ENCODE measurements at regions not wholly inside any gene's neighbourhood (a gene's known extent, or its start where the extent isn't known, plus 50 kb on each side); places are given as distances from the start of the nearest gene placed in this dataset.

- no peak overlapping the region for H3K9ac ChIP-seq (ENCODE audit: low read length)
- no peaks in the 10 kb centered on the region for H3K27me3 ChIP-seq (ENCODE audit: insufficient read depth, low read length)
- H4K8ac ChIP-seq (ENCODE audit: low read depth, low read length): no peak overlapping the region
- no peak overlapping the region for H3K4me2 ChIP-seq (ENCODE audit: low read length)
- DNase-seq: no peak
- no peak overlapping the region for H2BK12ac ChIP-seq (ENCODE audit: low read length)
- H3K18ac ChIP-seq (ENCODE audit: low read length): no peak overlapping the region
- H3K9me3 ChIP-seq (ENCODE audit: insufficient read depth, low read depth, low read length): peaks cover 5% of the 10 kb centered on the region
- no peaks in the 10 kb centered on the region for H3K79me2 ChIP-seq (ENCODE audit: control insufficient read depth, insufficient read depth, low read length, poor library complexity)
- no peaks in the 10 kb centered on the region for H3K4me1 ChIP-seq (ENCODE audit: control insufficient read depth in 1 of 2, insufficient read depth in 2 of 2, low read length in 2 of 2)
- no CpG with 5 or more reads among the region's 5 CpGs for WGBS (ENCODE audit: extremely low coverage, insufficient coverage, insufficient read length)
- H3K4ac ChIP-seq (ENCODE audit: low read depth, low read length): no peak overlapping the region
- no peak overlapping the region for H2AK5ac ChIP-seq (ENCODE audit: low read length)
- H2AFZ ChIP-seq (ENCODE audit: insufficient read depth, low read length, poor library complexity): no peak overlapping the region
- H3K79me1 ChIP-seq (ENCODE audit: low read length): no peaks in the 10 kb centered on the region
- H3K4me3 ChIP-seq (ENCODE audit: low read depth, low read length): no peak overlapping the region
- H3K27ac ChIP-seq (ENCODE audit: low read depth, low read length): no peak overlapping the region
- H2BK5ac ChIP-seq (ENCODE audit: low read depth, low read length, poor library complexity): no peak overlapping the region
- H4K12ac ChIP-seq (ENCODE audit: low read depth, low read length): no peak overlapping the region
- H4K91ac ChIP-seq (ENCODE audit: low read depth, low read length): no peak overlapping the region
- no peak overlapping the region for H2BK120ac ChIP-seq (ENCODE audit: insufficient read depth, low read length, poor library complexity)
- H3K14ac ChIP-seq (ENCODE audit: low read length): no peak overlapping the region
- H3K36me3 ChIP-seq (ENCODE audit: control insufficient read depth in 1 of 2, insufficient read depth in 2 of 2, low read length in 2 of 2): no peaks in the 10 kb centered on the region
- no peak overlapping the region for H3K23ac ChIP-seq (ENCODE audit: low read length)
These were observed 368.6 kb upstream of the NEGR1 start for GRCh38 chr1:72650843-72651435.

- H2AK5ac ChIP-seq (ENCODE audit: low read length): no peak overlapping the region
- no peak overlapping the region for H3K4me3 ChIP-seq (ENCODE audit: low read depth, low read length)
- no peak for DNase-seq
- H3K18ac ChIP-seq (ENCODE audit: low read length): no peak overlapping the region
- H2BK120ac ChIP-seq (ENCODE audit: insufficient read depth, low read length, poor library complexity): no peak overlapping the region
- H4K8ac ChIP-seq (ENCODE audit: low read depth, low read length): no peak overlapping the region
- no peak overlapping the region for H2BK12ac ChIP-seq (ENCODE audit: low read length)
- no peak overlapping the region for H2BK5ac ChIP-seq (ENCODE audit: low read depth, low read length, poor library complexity)
- H3K9me3 ChIP-seq (ENCODE audit: insufficient read depth, low read depth, low read length): peaks cover 5% of the 10 kb centered on the region
- WGBS (ENCODE audit: extremely low coverage, insufficient coverage, insufficient read length): no CpG with 5 or more reads among the region's 3 CpGs
- no peak overlapping the region for H4K91ac ChIP-seq (ENCODE audit: low read depth, low read length)
- no peaks in the 10 kb centered on the region for H3K4me1 ChIP-seq (ENCODE audit: control insufficient read depth in 1 of 2, insufficient read depth in 2 of 2, low read length in 2 of 2)
- H3K27me3 ChIP-seq (ENCODE audit: insufficient read depth, low read length): no peaks in the 10 kb centered on the region
- no peak overlapping the region for H4K12ac ChIP-seq (ENCODE audit: low read depth, low read length)
- H3K79me2 ChIP-seq (ENCODE audit: control insufficient read depth, insufficient read depth, low read length, poor library complexity): no peaks in the 10 kb centered on the region
- H3K79me1 ChIP-seq (ENCODE audit: low read length): no peaks in the 10 kb centered on the region
- H3K9ac ChIP-seq (ENCODE audit: low read length): no peak overlapping the region
- H2AFZ ChIP-seq (ENCODE audit: insufficient read depth, low read length, poor library complexity): no peak overlapping the region
- H3K27ac ChIP-seq (ENCODE audit: low read depth, low read length): no peak overlapping the region
- H3K14ac ChIP-seq (ENCODE audit: low read length): no peak overlapping the region
- no peaks in the 10 kb centered on the region for H3K36me3 ChIP-seq (ENCODE audit: control insufficient read depth in 1 of 2, insufficient read depth in 2 of 2, low read length in 2 of 2)
- no peak overlapping the region for H3K4ac ChIP-seq (ENCODE audit: low read depth, low read length)
- no peak overlapping the region for H3K4me2 ChIP-seq (ENCODE audit: low read length)
- no peak overlapping the region for H3K23ac ChIP-seq (ENCODE audit: low read length)
These were observed 367.7 kb upstream of the NEGR1 start for GRCh38 chr1:72649991-72650390.

- H3K4me1 ChIP-seq (ENCODE audit: control insufficient read depth in 1 of 2, insufficient read depth in 2 of 2, low read length in 2 of 2): no peaks in the 10 kb centered on the region
- no peak overlapping the region for H2BK12ac ChIP-seq (ENCODE audit: low read length)
- H2AFZ ChIP-seq (ENCODE audit: insufficient read depth, low read length, poor library complexity): no peak overlapping the region
- no peaks in the 10 kb centered on the region for H3K36me3 ChIP-seq (ENCODE audit: control insufficient read depth in 1 of 2, insufficient read depth in 2 of 2, low read length in 2 of 2)
- no peak overlapping the region for H2AK5ac ChIP-seq (ENCODE audit: low read length)
- H3K4me2 ChIP-seq (ENCODE audit: low read length): no peak overlapping the region
- H3K9me3 ChIP-seq (ENCODE audit: insufficient read depth, low read depth, low read length): peaks cover 5% of the 10 kb centered on the region
- no peaks in the 10 kb centered on the region for H3K79me1 ChIP-seq (ENCODE audit: low read length)
- no peak overlapping the region for H3K14ac ChIP-seq (ENCODE audit: low read length)
- H3K4me3 ChIP-seq (ENCODE audit: low read depth, low read length): peak overlapping the region; percentile 41
- no peak overlapping the region for H2BK5ac ChIP-seq (ENCODE audit: low read depth, low read length, poor library complexity)
- no peak overlapping the region for H3K23ac ChIP-seq (ENCODE audit: low read length)
- H3K79me2 ChIP-seq (ENCODE audit: control insufficient read depth, insufficient read depth, low read length, poor library complexity): no peaks in the 10 kb centered on the region
- H3K4ac ChIP-seq (ENCODE audit: low read depth, low read length): no peak overlapping the region
- H4K91ac ChIP-seq (ENCODE audit: low read depth, low read length): no peak overlapping the region
- WGBS (ENCODE audit: extremely low coverage, insufficient coverage, insufficient read length): no CpG with 5 or more reads among the region's 24 CpGs
- H3K27ac ChIP-seq (ENCODE audit: low read depth, low read length): no peak overlapping the region
- DNase-seq: no peak
- H3K27me3 ChIP-seq (ENCODE audit: insufficient read depth, low read length): no peaks in the 10 kb centered on the region
- no peak overlapping the region for H4K12ac ChIP-seq (ENCODE audit: low read depth, low read length)
- H3K9ac ChIP-seq (ENCODE audit: low read length): peak overlapping the region; percentile 55
- H2BK120ac ChIP-seq (ENCODE audit: insufficient read depth, low read length, poor library complexity): no peak overlapping the region
- H4K8ac ChIP-seq (ENCODE audit: low read depth, low read length): no peak overlapping the region
- no peak overlapping the region for H3K18ac ChIP-seq (ENCODE audit: low read length)
These were observed 367.0 kb upstream of the NEGR1 start for GRCh38 chr1:72649211-72649888.

- no CpG with 5 or more reads among the region's 5 CpGs for WGBS (ENCODE audit: extremely low coverage, insufficient coverage, insufficient read length)
- H3K9me3 ChIP-seq (ENCODE audit: insufficient read depth, low read depth, low read length): peaks cover 5% of the 10 kb centered on the region
- no peaks in the 10 kb centered on the region for H3K36me3 ChIP-seq (ENCODE audit: control insufficient read depth in 1 of 2, insufficient read depth in 2 of 2, low read length in 2 of 2)
- no peak overlapping the region for H3K4me3 ChIP-seq (ENCODE audit: low read depth, low read length)
- DNase-seq: no peak
- no peak overlapping the region for H2BK120ac ChIP-seq (ENCODE audit: insufficient read depth, low read length, poor library complexity)
- H3K18ac ChIP-seq (ENCODE audit: low read length): no peak overlapping the region
- no peak overlapping the region for H3K4me2 ChIP-seq (ENCODE audit: low read length)
- H4K8ac ChIP-seq (ENCODE audit: low read depth, low read length): no peak overlapping the region
- H3K27me3 ChIP-seq (ENCODE audit: insufficient read depth, low read length): no peaks in the 10 kb centered on the region
- no peak overlapping the region for H2AK5ac ChIP-seq (ENCODE audit: low read length)
- H3K9ac ChIP-seq (ENCODE audit: low read length): no peak overlapping the region
- no peak overlapping the region for H3K27ac ChIP-seq (ENCODE audit: low read depth, low read length)
- H4K91ac ChIP-seq (ENCODE audit: low read depth, low read length): no peak overlapping the region
- no peak overlapping the region for H3K4ac ChIP-seq (ENCODE audit: low read depth, low read length)
- H2BK5ac ChIP-seq (ENCODE audit: low read depth, low read length, poor library complexity): no peak overlapping the region
- no peaks in the 10 kb centered on the region for H3K79me2 ChIP-seq (ENCODE audit: control insufficient read depth, insufficient read depth, low read length, poor library complexity)
- H3K4me1 ChIP-seq (ENCODE audit: control insufficient read depth in 1 of 2, insufficient read depth in 2 of 2, low read length in 2 of 2): no peaks in the 10 kb centered on the region
- H4K12ac ChIP-seq (ENCODE audit: low read depth, low read length): no peak overlapping the region
- H3K79me1 ChIP-seq (ENCODE audit: low read length): no peaks in the 10 kb centered on the region
- no peak overlapping the region for H3K14ac ChIP-seq (ENCODE audit: low read length)
- no peak overlapping the region for H2BK12ac ChIP-seq (ENCODE audit: low read length)
- H3K23ac ChIP-seq (ENCODE audit: low read length): no peak overlapping the region
- no peak overlapping the region for H2AFZ ChIP-seq (ENCODE audit: insufficient read depth, low read length, poor library complexity)
These were observed 366.1 kb upstream of the NEGR1 start for GRCh38 chr1:72648465-72648864.
